T-helper 9 cell (primary cell): ENCODE measurements at regions not wholly inside any gene's neighbourhood (a gene's known extent, or its start where the extent isn't known, plus 50 kb on each side); places are given as distances from the start of the nearest gene placed in this dataset.
"Not testable (repeated sequence)": the region's sequence is repeated elsewhere in the genome, so short reads cannot be mapped to it uniquely, and the experiment has no call there.

Experiments
- DNase-seq: peaks from one replicate; pipeline ENCODE4 v3.0.0-alpha.2; 2020

- no peak for DNase-seq
Observed at GRCh38 chr3:16708285-16708684, 103.1 kb upstream of the DAZL start.

GRCh38 chr3:16711691-16712090 lies 106.5 kb upstream of the DAZL start:
- DNase-seq: not testable (repeated sequence)

- DNase-seq: no peak
Observed at GRCh38 chr3:16715281-16715680, 110.1 kb upstream of the DAZL start.

- DNase-seq: no peak
Observed at GRCh38 chr3:16719426-16719825, 114.2 kb upstream of the DAZL start.

- DNase-seq: no peak
Observed at GRCh38 chr3:16720367-16720940, 115.2 kb upstream of the DAZL start.

- no peak for DNase-seq
Observed at GRCh38 chr3:16721494-16721893, 116.3 kb upstream of the DAZL start.

- no peak for DNase-seq
Observed at GRCh38 chr3:16723978-16724377, 118.8 kb upstream of the DAZL start.

GRCh38 chr3:16724487-16724886 lies 119.3 kb upstream of the DAZL start:
- DNase-seq: no peak

- DNase-seq: no peak
Observed at GRCh38 chr3:16725972-16726371, 120.7 kb upstream of the DAZL start.

GRCh38 chr3:16728770-16729745 lies 123.8 kb upstream of the DAZL start:
- DNase-seq: no peak

- no peak for DNase-seq
Observed at GRCh38 chr3:16738451-16738850, 133.2 kb upstream of the DAZL start.

- DNase-seq: no peak
Observed at GRCh38 chr3:16739541-16740105, 134.4 kb upstream of the DAZL start.

- DNase-seq: no peak
Observed at GRCh38 chr3:16740515-16740914, 135.3 kb upstream of the DAZL start.

GRCh38 chr3:16741103-16741758 lies 136.0 kb upstream of the DAZL start:
- DNase-seq: no peak

GRCh38 chr3:16741890-16742289 lies 136.7 kb upstream of the DAZL start:
- DNase-seq: no peak

GRCh38 chr3:16743276-16743675 lies 138.1 kb upstream of the DAZL start:
- no peak for DNase-seq

GRCh38 chr3:16759227-16759903 lies 125.4 kb upstream of the PLCL2 start:
- no peak for DNase-seq

GRCh38 chr3:16761571-16761970 lies 123.2 kb upstream of the PLCL2 start:
- DNase-seq: no peak

- no peak for DNase-seq
Observed at GRCh38 chr3:16765661-16766060, 119.1 kb upstream of the PLCL2 start.

GRCh38 chr3:16767006-16767405 lies 117.7 kb upstream of the PLCL2 start:
- DNase-seq: no peak

- no peak for DNase-seq
Observed at GRCh38 chr3:16768014-16768413, 116.7 kb upstream of the PLCL2 start.

GRCh38 chr3:16768956-16769355 lies 115.8 kb upstream of the PLCL2 start:
- DNase-seq: no peak

GRCh38 chr3:16769525-16769924 lies 115.2 kb upstream of the PLCL2 start:
- no peak for DNase-seq
